ENCODE measurements at regions not wholly inside any gene's neighbourhood (a gene's known extent, or its start where the extent isn't known, plus 50 kb on each side); places are given as distances from the start of the nearest gene placed in this dataset.

GRCh38 chr12:97209997-97210396, 252.6 kb upstream of the RMST start:
- Histone ChIP-seq H3K36me3 (no peaks in the 10 kb centered on the region), H3K4me1 (replicated peaks) (no peaks in the 10 kb centered on the region), H3K4me3 (no peak overlapping the region), H3K27me3 (replicated peaks; ENCODE audit: insufficient read depth) (no peaks in the 10 kb centered on the region), H3K9me3 (no peaks in the 10 kb centered on the region), H3K27ac (no peak overlapping the region)
- TF ChIP-seq POLR2A (IDR thresholded peaks at IDR 0.05) (no peak), POLR2AphosphoS5 (IDR thresholded peaks at IDR 0.05) (no peak)
- TF ChIP-seq, protein P1, sequence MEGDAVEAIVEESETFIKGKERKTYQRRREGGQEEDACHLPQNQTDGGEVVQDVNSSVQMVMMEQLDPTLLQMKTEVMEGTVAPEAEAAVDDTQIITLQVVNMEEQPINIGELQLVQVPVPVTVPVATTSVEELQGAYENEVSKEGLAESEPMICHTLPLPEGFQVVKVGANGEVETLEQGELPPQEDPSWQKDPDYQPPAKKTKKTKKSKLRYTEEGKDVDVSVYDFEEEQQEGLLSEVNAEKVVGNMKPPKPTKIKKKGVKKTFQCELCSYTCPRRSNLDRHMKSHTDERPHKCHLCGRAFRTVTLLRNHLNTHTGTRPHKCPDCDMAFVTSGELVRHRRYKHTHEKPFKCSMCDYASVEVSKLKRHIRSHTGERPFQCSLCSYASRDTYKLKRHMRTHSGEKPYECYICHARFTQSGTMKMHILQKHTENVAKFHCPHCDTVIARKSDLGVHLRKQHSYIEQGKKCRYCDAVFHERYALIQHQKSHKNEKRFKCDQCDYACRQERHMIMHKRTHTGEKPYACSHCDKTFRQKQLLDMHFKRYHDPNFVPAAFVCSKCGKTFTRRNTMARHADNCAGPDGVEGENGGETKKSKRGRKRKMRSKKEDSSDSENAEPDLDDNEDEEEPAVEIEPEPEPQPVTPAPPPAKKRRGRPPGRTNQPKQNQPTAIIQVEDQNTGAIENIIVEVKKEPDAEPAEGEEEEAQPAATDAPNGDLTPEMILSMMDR (IDR thresholded peaks at IDR 0.05), result no peak
- intact Hi-C loops (cut with DNase I), result no loop called here
- DNase-seq (ENCODE audit: low spot score), result no peak
- 54% methylated on average over 1 of the region's 1 CpG for WGBS

- DNase-seq (ENCODE audit: low spot score), result no peak
- intact Hi-C loops (cut with DNase I), result no loop called here
- Histone ChIP-seq H3K9me3 (no peaks in the 10 kb centered on the region), H3K4me1 (replicated peaks) (no peaks in the 10 kb centered on the region), H3K36me3 (no peaks in the 10 kb centered on the region), H3K4me3 (no peak overlapping the region), H3K27ac (no peak overlapping the region), H3K27me3 (replicated peaks; ENCODE audit: insufficient read depth) (no peaks in the 10 kb centered on the region)
- 47% methylated on average over 1 of the region's 1 CpG for WGBS
- TF ChIP-seq POLR2AphosphoS5 (IDR thresholded peaks at IDR 0.05) (no peak), POLR2A (IDR thresholded peaks at IDR 0.05) (no peak)
- TF ChIP-seq, protein P1 (IDR thresholded peaks at IDR 0.05), result no peak
Observed at GRCh38 chr12:97211416-97211930, 251.1 kb upstream of the RMST start.

- H3K27me3 ChIP-seq (replicated peaks; ENCODE audit: insufficient read depth), result no peaks in the 10 kb centered on the region
- DNase-seq (ENCODE audit: low spot score), result no peak
- no peak overlapping the region for H3K4me3 ChIP-seq
- H3K9me3 ChIP-seq, result no peaks in the 10 kb centered on the region
- intact Hi-C loops (cut with DNase I), result no loop called here
- no peaks in the 10 kb centered on the region for H3K36me3 ChIP-seq
- WGBS, result 70% methylated on average over 1 of the region's 1 CpG
- no peak overlapping the region for H3K27ac ChIP-seq
- no peaks in the 10 kb centered on the region for H3K4me1 ChIP-seq (replicated peaks)
- TF ChIP-seq POLR2AphosphoS5 (IDR thresholded peaks at IDR 0.05) (no peak), POLR2A (IDR thresholded peaks at IDR 0.05) (no peak)
- TF ChIP-seq, protein P1 (IDR thresholded peaks at IDR 0.05), result no peak
Observed at GRCh38 chr12:97216848-97217247, 245.8 kb upstream of the RMST start.

DNA sequence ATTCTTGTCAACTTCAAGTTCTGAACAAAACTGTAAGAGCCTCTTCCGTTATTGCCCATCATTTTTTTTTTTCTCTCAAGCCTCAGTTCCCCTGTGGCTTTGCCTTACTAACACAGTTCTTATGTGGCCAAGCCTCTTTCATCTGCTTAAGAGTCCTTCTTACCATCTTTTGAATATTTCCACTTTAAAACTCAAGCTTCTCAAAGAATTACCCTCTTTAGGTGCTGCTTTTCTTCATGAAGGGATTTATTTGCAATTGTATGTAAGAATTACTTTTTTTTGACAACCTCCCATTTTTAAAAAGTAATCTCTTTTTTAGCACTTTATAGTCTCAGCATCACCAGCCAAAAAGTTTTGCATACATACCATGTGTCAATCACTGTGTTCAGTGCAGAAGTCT, 240.2 kb upstream of the RMST start:
- 50% methylated on average over 1 of the region's 1 CpG for WGBS
- intact Hi-C loops (cut with DNase I), result no loop called here
- Histone ChIP-seq H3K4me3 (no peak overlapping the region), H3K36me3 (no peaks in the 10 kb centered on the region), H3K27ac (no peak overlapping the region), H3K4me1 (replicated peaks) (no peaks in the 10 kb centered on the region), H3K9me3 (no peaks in the 10 kb centered on the region), H3K27me3 (replicated peaks; ENCODE audit: insufficient read depth) (no peaks in the 10 kb centered on the region)
- TF ChIP-seq POLR2AphosphoS5 (IDR thresholded peaks at IDR 0.05), result no peak
- TF ChIP-seq, protein P1 (IDR thresholded peaks at IDR 0.05), result no peak
- TF ChIP-seq POLR2A (IDR thresholded peaks at IDR 0.05), result no peak
- no peak for DNase-seq (ENCODE audit: low spot score)

DNA sequence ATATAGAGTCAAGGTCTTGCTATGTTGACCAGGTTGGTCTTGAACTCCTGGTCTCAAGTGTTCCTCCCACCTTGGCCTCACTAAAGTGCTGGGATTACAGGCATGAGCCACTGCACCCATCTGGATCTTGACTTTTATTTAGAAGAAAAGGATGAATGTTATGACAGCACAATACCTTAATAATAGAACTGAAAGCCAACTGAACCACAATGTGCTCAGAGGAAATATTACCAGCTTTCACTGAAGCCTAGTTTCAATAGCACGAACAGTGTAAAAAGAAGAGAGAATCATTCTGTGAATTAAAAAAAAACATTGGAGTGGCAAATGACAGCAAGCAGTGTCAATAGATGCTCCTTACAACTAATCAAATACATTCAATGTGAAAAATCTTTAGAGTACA, 239.2 kb upstream of the RMST start:
- Histone ChIP-seq H3K27me3 (replicated peaks; ENCODE audit: insufficient read depth) (no peaks in the 10 kb centered on the region), H3K27ac (no peak overlapping the region), H3K36me3 (no peaks in the 10 kb centered on the region), H3K9me3 (no peaks in the 10 kb centered on the region), H3K4me3 (no peak overlapping the region), H3K4me1 (replicated peaks) (no peaks in the 10 kb centered on the region)
- 75% methylated on average over 1 of the region's 1 CpG for WGBS
- intact Hi-C loops (cut with DNase I), result no loop called here
- TF ChIP-seq POLR2A (IDR thresholded peaks at IDR 0.05) (no peak), POLR2AphosphoS5 (IDR thresholded peaks at IDR 0.05) (no peak)
- TF ChIP-seq, protein P1 (IDR thresholded peaks at IDR 0.05), result no peak
- DNase-seq (ENCODE audit: low spot score), result no peak

All from prostate gland (tissue), 2 donors.